NOMO-1 treated with dmso at 0.1 percent for 144 hours (cell line): ENCODE measurements at regions not wholly inside any gene's neighbourhood (a gene's known extent, or its start where the extent isn't known, plus 50 kb on each side); places are given as distances from the start of the nearest gene placed in this dataset.

ENCODE experiments used
- DNase-seq: peaks from one replicate; lab custom pipeline; 2025; ENCODE audit not compliant: unreplicated experiment; lab: John Stamatoyannopoulos, UW

- no peak for DNase-seq
Measured at GRCh38 chr4:18840481-18840880, 818.9 kb upstream of the LCORL start.

GRCh38 chr4:18816228-18816895, 794.8 kb upstream of the LCORL start:
- no peak for DNase-seq

GRCh38 chr4:18815779-18816173, 794.2 kb upstream of the LCORL start:
- no peak for DNase-seq

GRCh38 chr4:18815081-18815778, 793.7 kb upstream of the LCORL start:
- DNase-seq = no peak

- no peak for DNase-seq
Measured at GRCh38 chr4:18813771-18814170, 792.2 kb upstream of the LCORL start.

- DNase-seq = no peak
Measured at GRCh38 chr4:18813055-18813454, 791.5 kb upstream of the LCORL start.

GRCh38 chr4:18803781-18804180, 782.2 kb upstream of the LCORL start:
- no peak for DNase-seq

GRCh38 chr4:18798123-18798522, 776.6 kb upstream of the LCORL start:
- no peak for DNase-seq

GRCh38 chr4:18795794-18796193, 774.2 kb upstream of the LCORL start:
- DNase-seq = no peak

- no peak for DNase-seq
Measured at GRCh38 chr4:18777190-18777930, 755.8 kb upstream of the LCORL start.

GRCh38 chr4:18767921-18768320, 746.4 kb upstream of the LCORL start:
- DNase-seq = no peak

GRCh38 chr4:18756671-18757070, 735.1 kb upstream of the LCORL start:
- no peak for DNase-seq

- DNase-seq = no peak
Measured at GRCh38 chr4:18754180-18754579, 732.6 kb upstream of the LCORL start.

- DNase-seq = no peak
Measured at GRCh38 chr4:18751083-18751482, 729.5 kb upstream of the LCORL start.

- DNase-seq = no peak
Measured at GRCh38 chr4:18749391-18749790, 727.8 kb upstream of the LCORL start.

- no peak for DNase-seq
Measured at GRCh38 chr4:18736551-18736950, 715.0 kb upstream of the LCORL start.

- no peak for DNase-seq
Measured at GRCh38 chr4:18735740-18736268, 714.2 kb upstream of the LCORL start.

GRCh38 chr4:18734405-18734804, 712.9 kb upstream of the LCORL start:
- DNase-seq = no peak

- DNase-seq = no peak
Measured at GRCh38 chr4:18733961-18734360, 712.4 kb upstream of the LCORL start.

- DNase-seq = no peak
Measured at GRCh38 chr4:18722748-18723191, 701.2 kb upstream of the LCORL start.

- DNase-seq = no peak
Measured at GRCh38 chr4:18698119-18698883, 676.7 kb upstream of the LCORL start.
